ENCODE measurements at regions not wholly inside any gene's neighbourhood (a gene's known extent, or its start where the extent isn't known, plus 50 kb on each side); places are given as distances from the start of the nearest gene placed in this dataset.

DNA sequence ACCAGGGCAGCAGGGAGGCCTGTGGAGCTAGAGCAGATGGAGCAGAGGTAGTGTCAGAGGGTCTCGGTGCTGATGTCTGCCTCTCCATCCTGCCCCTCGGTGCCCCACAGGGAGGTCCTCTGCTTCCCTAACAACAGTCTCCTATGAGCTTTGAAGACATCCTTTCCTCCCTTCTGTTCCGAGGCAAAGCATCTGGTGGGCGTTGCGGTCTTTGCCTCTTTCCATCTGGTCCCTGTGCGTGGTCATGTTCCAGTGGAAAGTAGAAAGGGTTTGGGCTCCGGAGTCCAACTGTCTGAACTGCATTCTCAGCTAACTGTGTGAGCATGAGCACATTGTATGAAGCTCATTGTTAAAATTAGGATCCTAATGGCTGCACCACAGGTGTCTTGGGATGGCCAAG is 370.6 kb downstream of the AACS start:
- in situ Hi-C loops (cut with MboI; ENCODE audit: low pct_unique_long_range_greater_than_20kb, low sequenced_read_pairs, unreplicated experiment) = no loop called here
- no peak for DNase-seq (ENCODE audit: low spot score)
- no peak for TF ChIP-seq CTCF (IDR thresholded peaks at IDR 0.05; ENCODE audit: extremely low read depth, insufficient read depth, missing control alignments)

- TF ChIP-seq CTCF (IDR thresholded peaks at IDR 0.05; ENCODE audit: extremely low read depth, insufficient read depth, missing control alignments) = no peak
- in situ Hi-C loops (cut with MboI; ENCODE audit: low pct_unique_long_range_greater_than_20kb, low sequenced_read_pairs, unreplicated experiment) = no loop called here
- no peak for DNase-seq (ENCODE audit: low spot score)
Observed at GRCh38 chr12:125436686-125437085, 371.5 kb downstream of the AACS start.

DNA sequence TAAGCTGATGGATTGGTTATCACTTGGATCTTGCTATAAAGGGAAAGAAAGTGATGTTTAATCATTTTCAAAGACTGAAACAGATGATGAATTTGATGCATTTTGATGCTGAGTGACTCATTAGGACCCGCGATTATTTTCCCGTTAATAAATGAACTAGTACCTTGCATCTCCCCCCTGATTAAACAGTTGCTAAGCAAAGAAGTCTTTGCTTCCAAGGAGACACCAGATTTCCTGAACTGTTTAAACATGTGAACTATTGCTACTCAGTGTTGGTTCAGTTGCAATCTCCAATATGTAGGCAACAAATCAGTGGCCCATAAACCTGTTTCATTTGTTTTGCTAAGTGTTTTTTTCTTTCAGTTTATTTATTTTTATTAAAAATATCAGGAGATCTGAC is 375.2 kb downstream of the AACS start:
- in situ Hi-C loops (cut with MboI; ENCODE audit: low pct_unique_long_range_greater_than_20kb, low sequenced_read_pairs, unreplicated experiment) = no loop called here

DNA sequence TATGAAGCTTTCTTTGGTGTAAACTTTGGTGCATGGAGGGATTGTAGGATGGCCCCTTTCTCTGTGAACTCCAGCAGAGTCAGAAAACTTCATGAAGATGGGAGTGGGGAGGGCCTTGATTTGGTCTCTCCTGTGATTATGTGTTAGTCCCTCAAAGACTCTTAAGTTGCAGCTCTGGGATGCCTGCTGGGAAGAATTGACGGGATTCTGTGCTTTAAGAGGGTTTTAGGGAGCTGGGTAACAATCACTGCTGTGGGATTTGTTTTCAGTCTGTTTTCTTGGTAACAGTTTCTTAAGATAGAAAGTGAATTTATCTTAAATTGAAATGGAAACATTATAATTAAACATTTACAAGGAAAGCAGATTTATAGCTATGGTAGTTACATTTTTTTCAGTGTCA is 378.1 kb downstream of the AACS start:
- in situ Hi-C loops (cut with MboI; ENCODE audit: low pct_unique_long_range_greater_than_20kb, low sequenced_read_pairs, unreplicated experiment) = no loop called here
- DNase-seq (ENCODE audit: low spot score) = no peak
- TF ChIP-seq CTCF (IDR thresholded peaks at IDR 0.05; ENCODE audit: extremely low read depth, insufficient read depth, missing control alignments) = no peak

More for the DNA sequence above, 375.2 kb downstream of the AACS start:
- no peak for TF ChIP-seq CTCF (IDR thresholded peaks at IDR 0.05; ENCODE audit: extremely low read depth, insufficient read depth, missing control alignments)
- DNase-seq (ENCODE audit: low spot score) = no peak

GRCh38 chr12:125451408-125451807 is 386.2 kb downstream of the AACS start:
- no peak for TF ChIP-seq CTCF (IDR thresholded peaks at IDR 0.05; ENCODE audit: extremely low read depth, insufficient read depth, missing control alignments)
- in situ Hi-C loops (cut with MboI; ENCODE audit: low pct_unique_long_range_greater_than_20kb, low sequenced_read_pairs, unreplicated experiment) = no loop called here

DNA sequence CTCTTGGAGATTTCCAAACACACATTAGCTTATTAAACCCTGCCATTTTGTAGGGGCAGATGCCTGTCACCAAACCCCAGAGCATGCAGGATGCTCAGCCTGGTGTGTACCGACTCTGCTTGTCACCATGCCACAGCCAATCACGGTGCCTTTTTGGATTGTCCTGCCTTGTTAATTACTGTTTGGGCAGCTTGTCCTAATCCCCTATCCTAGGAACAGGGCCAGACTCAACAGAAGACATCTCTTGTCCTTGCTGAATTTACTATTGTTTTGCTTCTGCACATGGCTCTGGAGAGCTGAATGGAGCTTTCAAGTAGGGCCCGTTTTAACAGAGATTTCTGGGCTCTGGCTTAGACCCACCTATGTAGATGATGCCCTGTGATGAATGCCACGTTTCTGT is 388.5 kb downstream of the AACS start:
- no peak for TF ChIP-seq CTCF (IDR thresholded peaks at IDR 0.05; ENCODE audit: extremely low read depth, insufficient read depth, missing control alignments)
- in situ Hi-C loops (cut with MboI; ENCODE audit: low pct_unique_long_range_greater_than_20kb, low sequenced_read_pairs, unreplicated experiment) = no loop called here
- DNase-seq (ENCODE audit: low spot score) = no peak

More at GRCh38 chr12:125451408-125451807, 386.2 kb downstream of the AACS start:
- DNase-seq (ENCODE audit: low spot score) = no peak

- TF ChIP-seq CTCF (IDR thresholded peaks at IDR 0.05; ENCODE audit: extremely low read depth, insufficient read depth, missing control alignments) = no peak
- no peak for DNase-seq (ENCODE audit: low spot score)
- in situ Hi-C loops (cut with MboI; ENCODE audit: low pct_unique_long_range_greater_than_20kb, low sequenced_read_pairs, unreplicated experiment) = no loop called here
Observed at GRCh38 chr12:125454291-125454690, 389.1 kb downstream of the AACS start.

All from GM13977 (cell line).